ENCODE measurements at regions not wholly inside any gene's neighbourhood (a gene's known extent, or its start where the extent isn't known, plus 50 kb on each side); places are given as distances from the start of the nearest gene placed in this dataset.

DNA sequence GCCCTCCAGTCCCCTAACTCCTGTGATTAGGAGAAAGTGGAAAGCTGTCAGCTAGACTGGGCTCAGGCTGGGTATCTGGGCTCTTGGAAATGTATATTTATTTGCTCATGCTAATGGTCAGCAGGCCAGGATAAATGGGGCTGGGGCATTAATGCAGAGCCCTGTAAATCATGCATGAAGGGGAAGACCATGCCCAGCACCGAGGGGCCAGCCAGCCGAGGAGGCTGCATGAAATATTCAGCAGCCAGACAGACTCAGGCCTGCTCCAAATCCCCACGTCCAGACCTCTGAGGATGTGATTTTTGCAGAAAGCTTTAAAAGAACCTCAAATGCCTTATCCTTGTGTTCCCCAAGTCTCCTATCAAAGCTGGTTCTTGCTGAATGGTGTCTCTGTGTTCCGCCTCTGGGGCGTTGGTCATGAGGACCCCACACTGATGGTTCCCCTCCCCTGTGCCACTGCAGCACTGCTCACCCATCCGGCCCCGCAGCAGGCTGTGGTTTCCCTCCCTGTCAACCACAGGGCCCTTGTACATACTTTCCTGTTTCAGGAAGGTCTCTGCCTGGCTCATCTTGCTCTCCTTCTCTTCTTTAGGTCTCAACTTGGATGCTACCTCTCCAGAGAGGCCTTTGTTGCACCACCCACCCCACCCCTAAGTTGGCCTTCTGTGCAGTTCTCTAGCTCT lies 358.4 kb downstream of the CDH26 start:
- no peak for TF ChIP-seq CTCF (IDR thresholded peaks at IDR 0.05)
- no peak for DNase-seq (ENCODE audit: low spot score in 2 of 2)

GRCh38 chr20:60317401-60317800 lies 359.2 kb downstream of the CDH26 start:
- no peak for DNase-seq (ENCODE audit: low spot score in 2 of 2)
- no peak for TF ChIP-seq CTCF (IDR thresholded peaks at IDR 0.05)
- H3K36me3 ChIP-seq = no peaks in the 10 kb centered on the region
- H3K4me1 ChIP-seq = no peaks in the 10 kb centered on the region
- no peaks in the 10 kb centered on the region for H3K27me3 ChIP-seq
- H3K27ac ChIP-seq = no peak overlapping the region
- H3K9me3 ChIP-seq = no peaks in the 10 kb centered on the region
- intact Hi-C loops (cut with DNase I) = no loop called here
- no peak overlapping the region for H3K4me3 ChIP-seq

More for the DNA sequence above, 358.4 kb downstream of the CDH26 start:
- no peak overlapping the region for H3K27ac ChIP-seq
- no peak overlapping the region for H3K4me3 ChIP-seq
- no peaks in the 10 kb centered on the region for H3K4me1 ChIP-seq
- no peaks in the 10 kb centered on the region for H3K36me3 ChIP-seq
- no peaks in the 10 kb centered on the region for H3K27me3 ChIP-seq
- H3K9me3 ChIP-seq = no peaks in the 10 kb centered on the region
- intact Hi-C loops (cut with DNase I) = no loop called here

GRCh38 chr20:60321601-60322000 lies 363.4 kb downstream of the CDH26 start:
- DNase-seq (ENCODE audit: low spot score in 2 of 2) = no peak
- Histone ChIP-seq H3K4me3 (no peak overlapping the region), H3K27me3 (no peaks in the 10 kb centered on the region), H3K9me3 (no peaks in the 10 kb centered on the region), H3K36me3 (no peaks in the 10 kb centered on the region), H3K27ac (no peak overlapping the region), H3K4me1 (no peaks in the 10 kb centered on the region)
- no peak for TF ChIP-seq CTCF (IDR thresholded peaks at IDR 0.05)
- intact Hi-C loops (cut with DNase I) = no loop called here

GRCh38 chr20:60326821-60327220 lies 368.6 kb downstream of the CDH26 start:
- Histone ChIP-seq H3K27ac (no peak overlapping the region), H3K4me3 (no peak overlapping the region), H3K27me3 (no peaks in the 10 kb centered on the region), H3K9me3 (no peaks in the 10 kb centered on the region), H3K4me1 (no peaks in the 10 kb centered on the region), H3K36me3 (no peaks in the 10 kb centered on the region)
- no peak for TF ChIP-seq CTCF (IDR thresholded peaks at IDR 0.05)
- no peak for DNase-seq (ENCODE audit: low spot score in 2 of 2)
- intact Hi-C loops (cut with DNase I) = no loop called here

DNA sequence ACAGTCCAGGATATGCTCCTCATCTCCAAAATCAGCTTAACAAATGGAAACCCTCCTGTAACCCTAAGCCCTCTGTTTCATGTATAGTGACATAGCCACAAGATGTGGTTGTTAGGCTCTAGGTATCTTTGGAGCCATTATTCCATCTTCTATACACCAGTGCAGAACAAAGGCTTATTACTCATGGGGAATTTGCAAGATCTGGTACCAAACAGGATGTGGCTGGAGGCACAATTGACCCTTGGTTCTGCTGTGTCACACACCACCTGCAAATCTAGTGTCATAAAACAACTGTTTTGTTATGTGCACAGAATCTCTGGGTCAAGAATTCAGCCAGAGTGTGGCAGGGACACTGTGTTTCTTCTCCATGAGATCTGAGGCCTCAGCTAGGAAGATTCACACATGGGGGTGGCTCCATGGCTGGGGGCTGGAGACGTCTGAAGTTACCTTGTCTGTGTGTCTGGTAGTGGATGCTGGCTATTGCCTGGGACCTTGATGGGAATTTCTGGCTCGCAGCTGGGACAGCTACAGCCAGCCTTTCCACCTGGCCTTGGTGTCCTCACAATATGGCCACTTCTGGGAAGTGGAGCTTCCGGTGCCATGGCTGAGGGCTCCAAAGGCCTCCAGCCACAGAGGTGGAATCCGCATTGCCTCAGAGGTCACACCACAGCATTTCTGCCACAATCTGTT lies 369.9 kb downstream of the CDH26 start:
- intact Hi-C loops (cut with DNase I) = no loop called here
- H3K36me3 ChIP-seq = no peaks in the 10 kb centered on the region
- no peaks in the 10 kb centered on the region for H3K27me3 ChIP-seq
- H3K4me1 ChIP-seq = no peaks in the 10 kb centered on the region
- no peak for TF ChIP-seq CTCF (IDR thresholded peaks at IDR 0.05)
- no peak for DNase-seq (ENCODE audit: low spot score in 2 of 2)
- H3K4me3 ChIP-seq = no peak overlapping the region
- H3K27ac ChIP-seq = no peak overlapping the region
- H3K9me3 ChIP-seq = no peaks in the 10 kb centered on the region

Data from ascending aorta (tissue), 2 donors.